Spleen (tissue), 11 donors: ENCODE measurements at regions not wholly inside any gene's neighbourhood (a gene's known extent, or its start where the extent isn't known, plus 50 kb on each side); places are given as distances from the start of the nearest gene placed in this dataset.

Experiments used
- DNase-seq: peaks from one replicate; pipeline ENCODE4 v3.0.0-alpha.2; 2020
- H3K27ac ChIP-seq, 8 donors: fragments of 200-600 bp; sonication (generic) in 7 of 8; 1 replicate in 4 of 8; 2 replicates in 4 of 8; pipeline versions ENCODE4 v1.5.0 to v1.8.0; 2016 to 2021; ENCODE audit warnings: inconsistent platforms in 4 of 8, mild to moderate bottlenecking in 4 of 8, moderate library complexity in 1 of 8
- H3K27me3 ChIP-seq, 7 donors: fragments of 200-600 bp; sonication (generic) in 6 of 7; replicated peaks in 1 of 7; 1 replicate in 4 of 7; 2 replicates in 3 of 7; pipeline versions ENCODE4 v1.5.0 to v1.8.0; 2016 to 2021; ENCODE audit warnings: inconsistent platforms in 3 of 7, mild to moderate bottlenecking in 1 of 7
- H3K36me3 ChIP-seq, 6 donors: fragments of 200-600 bp; sonication (generic) in 5 of 6; 1 replicate in 4 of 6; 2 replicates in 2 of 6; pipeline versions ENCODE4 v1.5.0 to v1.8.0; 2016 to 2021; ENCODE audit warnings: inconsistent platforms in 2 of 6
- H3K4me1 ChIP-seq, 6 donors: fragments of 200-600 bp; sonication (generic) in 5 of 6; 1 replicate in 3 of 6; 2 replicates in 3 of 6; pipeline versions ENCODE4 v1.5.0 to v1.8.0; 2016 to 2021; ENCODE audit warnings: inconsistent platforms in 3 of 6
- H3K4me3 ChIP-seq, 8 donors: fragments of 200-600 bp; sonication (generic) in 7 of 8; 1 replicate in 4 of 8; 2 replicates in 4 of 8; pipeline versions ENCODE4 v1.5.0 to v1.8.0; 2016 to 2021; ENCODE audit warnings: inconsistent platforms in 4 of 8, mild to moderate bottlenecking in 4 of 8, moderate library complexity in 2 of 8
- H3K9me3 ChIP-seq, 8 donors: fragments of 200-600 bp; sonication (generic) in 7 of 8; 1 replicate in 4 of 8; 2 replicates in 4 of 8; pipeline versions ENCODE4 v1.5.0 to v1.8.0; 2016 to 2021; ENCODE audit warnings: inconsistent platforms in 4 of 8
- POLR2A ChIP-seq, 3 donors: fragments of 450-650 bp; IDR thresholded peaks; one replicate each; pipeline ENCODE4 v1.5.1; 2017; ENCODE audit warnings: antibody characterized with exemption in 3 of 3, mild to moderate bottlenecking in 1 of 3
- POLR2AphosphoS5 ChIP-seq, 3 donors: sonication (generic); formaldehyde crosslinking; IDR thresholded peaks; one replicate each; pipeline ENCODE4 v1.5.1; 2017; ENCODE audit warnings: antibody characterized with exemption in 3 of 3
- WGBS, 5 donors: extraction: QIAGEN DNeasy Blood & Tissue Kit in 3 of 5; methylation state at CpG; one replicate each; pipeline versions ENCODE4 v1.1.5 to v1.1.7; 2013 to 2018; 5-methylcytosine and 5-hydroxymethylcytosine counted together
- intact Hi-C: fragments of 100-400 bp; cut with DNase I; formaldehyde crosslinking; loops from one replicate; pipeline ENCODE4 v1.15.0; 2023; ENCODE audit warnings: low total_unique reads
- TF ChIP-seq, protein P1 (sequence below), 11 experiments: fragments of 200-600 bp in 7 of 11; fragments of 450-650 bp in 4 of 11; sonication (generic) in 4 of 11; IDR thresholded peaks in 8 of 11; conservative IDR thresholded peaks in 3 of 11; 1 replicate in 7 of 11; 2 replicates in 4 of 11; pipeline versions ENCODE4 v1.4.0 to v1.8.0; 2016 to 2021; ENCODE audit warnings: antibody characterized with exemption in 11 of 11, inconsistent platforms in 4 of 11, mild to moderate bottlenecking in 1 of 11
- donor health status: healthy with polysubstance abuse.
- donor health status: DM: no; HTN: no; CAD: no; lungs with moderate emphysema.
- donor health status: DM: no; HTN: no; CAD: no.
- donor health status: Bipolar disorder and iron deficiency.
- donor health status: healthy.
- donor health status: DM: no; HTN: no; CAD: no.
- donor health status: DM: yes; HTN: yes; CAD: no.

DNA sequence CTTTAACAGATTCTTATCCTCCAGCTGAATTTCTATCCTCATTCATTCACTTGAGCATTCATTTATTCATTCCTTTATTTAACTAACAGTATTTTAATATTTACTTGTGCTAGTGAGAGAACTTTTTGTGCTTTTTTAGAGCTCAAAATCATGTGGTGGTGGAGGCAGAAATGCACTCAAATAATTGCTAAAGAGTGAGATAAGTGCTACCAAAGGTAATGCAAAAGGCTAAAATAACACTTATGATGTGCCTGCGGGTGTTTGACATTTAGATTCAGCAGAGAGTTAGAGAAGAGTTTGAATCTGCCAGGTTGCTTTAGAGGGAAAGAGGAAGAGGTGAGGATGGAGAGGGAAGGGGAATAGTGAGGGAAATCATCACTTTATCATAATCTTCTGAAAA lies 431.5 kb upstream of the EDIL3 start:
- DNase-seq = no peak
- intact Hi-C loops = no loop called here
- TF ChIP-seq, protein P1, sequence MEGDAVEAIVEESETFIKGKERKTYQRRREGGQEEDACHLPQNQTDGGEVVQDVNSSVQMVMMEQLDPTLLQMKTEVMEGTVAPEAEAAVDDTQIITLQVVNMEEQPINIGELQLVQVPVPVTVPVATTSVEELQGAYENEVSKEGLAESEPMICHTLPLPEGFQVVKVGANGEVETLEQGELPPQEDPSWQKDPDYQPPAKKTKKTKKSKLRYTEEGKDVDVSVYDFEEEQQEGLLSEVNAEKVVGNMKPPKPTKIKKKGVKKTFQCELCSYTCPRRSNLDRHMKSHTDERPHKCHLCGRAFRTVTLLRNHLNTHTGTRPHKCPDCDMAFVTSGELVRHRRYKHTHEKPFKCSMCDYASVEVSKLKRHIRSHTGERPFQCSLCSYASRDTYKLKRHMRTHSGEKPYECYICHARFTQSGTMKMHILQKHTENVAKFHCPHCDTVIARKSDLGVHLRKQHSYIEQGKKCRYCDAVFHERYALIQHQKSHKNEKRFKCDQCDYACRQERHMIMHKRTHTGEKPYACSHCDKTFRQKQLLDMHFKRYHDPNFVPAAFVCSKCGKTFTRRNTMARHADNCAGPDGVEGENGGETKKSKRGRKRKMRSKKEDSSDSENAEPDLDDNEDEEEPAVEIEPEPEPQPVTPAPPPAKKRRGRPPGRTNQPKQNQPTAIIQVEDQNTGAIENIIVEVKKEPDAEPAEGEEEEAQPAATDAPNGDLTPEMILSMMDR (IDR thresholded peaks at IDR 0.05 in 8 of 11, conservative IDR thresholded peaks at IDR 0.05 in 3 of 11) = no peak
- TF ChIP-seq POLR2AphosphoS5 (IDR thresholded peaks at IDR 0.05) (no peak), POLR2A (IDR thresholded peaks at IDR 0.05) (no peak)
- Histone ChIP-seq H3K36me3 (no peaks in the 10 kb centered on the region), H3K4me3 (no peak overlapping the region), H3K27ac (no peak overlapping the region), H3K4me1 (no peaks in the 10 kb centered on the region), H3K27me3 (no peaks in the 10 kb centered on the region), H3K9me3 (peaks cover 0 to 13% (median 0%) of the 10 kb centered on the region in 8 donors)
- 58 to 83% (median 79%) methylated on average over 1 of the region's 1 CpG for WGBS, 5 donors

DNA sequence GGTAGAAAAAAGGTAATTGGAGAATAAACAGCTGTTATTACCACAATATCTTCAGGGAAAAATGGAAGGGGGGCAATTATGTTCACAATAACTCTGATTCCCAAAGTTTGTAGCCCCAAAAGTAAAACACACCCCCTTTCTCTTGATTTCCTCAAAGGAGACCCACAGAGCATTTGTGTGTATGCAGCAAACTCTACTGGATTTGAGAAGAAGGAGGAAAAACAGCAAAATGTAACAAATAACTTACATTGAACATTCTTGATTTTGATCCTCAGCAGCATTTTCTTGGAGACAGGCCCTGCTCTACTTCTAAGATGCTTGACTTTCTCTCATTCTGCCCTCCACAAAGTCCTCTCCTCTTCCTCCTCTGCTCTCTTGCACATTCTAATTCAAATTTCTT lies 420.8 kb upstream of the EDIL3 start:
- no peak for DNase-seq
- no peak for TF ChIP-seq POLR2A (IDR thresholded peaks at IDR 0.05)
- TF ChIP-seq POLR2AphosphoS5 (IDR thresholded peaks at IDR 0.05) = no peak
- TF ChIP-seq, protein P1 (IDR thresholded peaks at IDR 0.05 in 8 of 11, conservative IDR thresholded peaks at IDR 0.05 in 3 of 11) = no peak
- Histone ChIP-seq H3K27ac (no peak overlapping the region), H3K36me3 (no peaks in the 10 kb centered on the region), H3K9me3 (no peaks in the 10 kb centered on the region), H3K27me3 (no peaks in the 10 kb centered on the region), H3K4me1 (no peaks in the 10 kb centered on the region), H3K4me3 (no peak overlapping the region)
- intact Hi-C loops = no loop called here

DNA sequence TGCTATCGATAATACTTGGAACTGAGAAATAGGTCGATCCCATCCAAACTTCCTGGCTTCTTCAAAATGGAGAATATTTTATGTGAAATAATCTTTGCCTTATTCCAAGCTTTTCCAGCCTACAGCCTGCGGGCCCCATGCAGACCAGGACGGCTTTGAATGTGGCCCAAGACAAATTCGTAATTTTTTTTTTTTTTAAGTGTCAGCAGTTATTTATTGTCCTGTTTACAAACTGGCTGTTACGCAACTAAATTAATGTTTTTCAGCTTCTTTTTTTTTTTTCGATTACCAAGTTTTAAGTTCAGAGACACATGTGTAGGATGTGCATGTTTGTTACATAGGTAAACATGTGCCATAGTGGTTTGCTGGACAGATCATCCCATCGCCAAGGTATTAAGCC lies 411.7 kb upstream of the EDIL3 start:
- Histone ChIP-seq H3K4me3 (no peak overlapping the region), H3K27ac (no peak overlapping the region), H3K36me3 (no peaks in the 10 kb centered on the region), H3K4me1 (no peaks in the 10 kb centered on the region), H3K27me3 (no peaks in the 10 kb centered on the region), H3K9me3 (no peaks in the 10 kb centered on the region)
- no peak for TF ChIP-seq POLR2A (IDR thresholded peaks at IDR 0.05)
- TF ChIP-seq, protein P1 (IDR thresholded peaks at IDR 0.05 in 8 of 11, conservative IDR thresholded peaks at IDR 0.05 in 3 of 11) = no peak
- TF ChIP-seq POLR2AphosphoS5 (IDR thresholded peaks at IDR 0.05) = no peak
- no peak for DNase-seq
- WGBS, 5 donors = 88 to 94% (median 94%) methylated on average over 8 of the region's 8 CpGs
- intact Hi-C loops = no loop called here

DNA sequence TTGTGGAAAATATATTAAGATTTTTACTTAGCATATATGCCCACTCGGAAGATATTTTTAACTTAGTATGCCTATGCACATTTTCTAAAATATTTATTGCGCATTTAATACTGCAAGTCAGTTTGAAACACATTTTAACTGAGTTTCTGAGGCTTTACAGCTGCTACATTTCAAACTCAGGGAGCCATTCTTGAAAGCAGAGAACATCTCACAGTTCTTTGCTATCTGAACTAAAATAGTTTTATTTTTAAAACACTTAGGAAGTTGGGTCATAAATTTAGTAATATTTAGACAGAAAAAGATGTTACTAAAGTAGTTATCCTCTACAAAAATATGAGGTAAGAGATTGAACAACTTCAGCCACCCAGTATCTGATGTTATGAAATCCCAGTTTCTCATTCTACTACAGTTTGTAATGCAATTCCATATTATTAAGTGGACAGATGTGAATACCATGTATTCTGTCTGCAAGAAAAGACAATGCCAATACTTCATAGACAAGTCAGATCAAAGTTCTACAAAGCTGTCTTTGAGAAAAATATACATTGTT lies 409.9 kb upstream of the EDIL3 start:
- Histone ChIP-seq H3K4me1 (no peaks in the 10 kb centered on the region), H3K9me3 (no peaks in the 10 kb centered on the region), H3K27ac (no peak overlapping the region), H3K36me3 (no peaks in the 10 kb centered on the region), H3K4me3 (no peak overlapping the region), H3K27me3 (no peaks in the 10 kb centered on the region)
- no peak for TF ChIP-seq POLR2A (IDR thresholded peaks at IDR 0.05)
- TF ChIP-seq, protein P1 (IDR thresholded peaks at IDR 0.05 in 8 of 11, conservative IDR thresholded peaks at IDR 0.05 in 3 of 11) = no peak
- TF ChIP-seq POLR2AphosphoS5 (IDR thresholded peaks at IDR 0.05) = no peak
- WGBS, 5 donors = 77 to 85% (median 84%) methylated on average over 2 of the region's 2 CpGs
- DNase-seq = no peak
- intact Hi-C loops = no loop called here
